GM23338 (cell line): ENCODE measurements at regions not wholly inside any gene's neighbourhood (a gene's known extent, or its start where the extent isn't known, plus 50 kb on each side); places are given as distances from the start of the nearest gene placed in this dataset.

Source experiments
- CREB1 ChIP-seq: fragments of 250-450 bp; sonication (Bioruptor Pico); IDR thresholded peaks from 2 replicates; pipeline ENCODE4 v1.5.0; 2020; ENCODE audit warnings: low read depth, mild to moderate bottlenecking, moderate library complexity
- EZH2 ChIP-seq: fragments of 200-600 bp; sonication (generic); IDR thresholded peaks from one replicate; pipeline ENCODE4 v1.8.0; 2017; ENCODE audit warnings: antibody characterized with exemption, mild to moderate bottlenecking, low read depth; ENCODE audit not compliant: unreplicated experiment
- EZH2phosphoT487 ChIP-seq: fragments of 200-600 bp; sonication (generic); IDR thresholded peaks from one replicate; pipeline ENCODE4 v1.8.1; 2018; ENCODE audit warnings: antibody characterized with exemption; ENCODE audit not compliant: unreplicated experiment
- JUNB ChIP-seq: IDR thresholded peaks from one replicate; pipeline ENCODE4 v1.6.1; 2016; ENCODE audit warnings: antibody characterized with exemption; ENCODE audit not compliant: unreplicated experiment
- NANOG ChIP-seq: IDR thresholded peaks from 2 replicates; pipeline ENCODE4 v1.6.1; 2016; ENCODE audit warnings: antibody characterized with exemption, borderline replicate concordance
- POLR2AphosphoS5 ChIP-seq: IDR thresholded peaks from 2 replicates; pipeline ENCODE4 v1.6.1; 2016; ENCODE audit warnings: antibody characterized with exemption, low read depth
- STAT1 ChIP-seq: IDR thresholded peaks from one replicate; pipeline ENCODE4 v1.6.1; 2016; ENCODE audit warnings: antibody characterized with exemption; ENCODE audit not compliant: unreplicated experiment
- ZNF114 ChIP-seq: fragments of 250-450 bp; sonication (Bioruptor Pico); IDR thresholded peaks from 2 replicates; pipeline ENCODE4 v1.5.0; 2020; ENCODE audit warnings: mild to moderate bottlenecking, moderate library complexity
- ZNF331 ChIP-seq: fragments of 250-450 bp; sonication (Bioruptor Pico); IDR thresholded peaks from 2 replicates; pipeline ENCODE4 v1.5.0; 2020; ENCODE audit warnings: low read depth, mild to moderate bottlenecking, moderate library complexity
- TF ChIP-seq, protein P1 (sequence below), 2 experiments: fragments of 200-600 bp in 1 of 2; sonication (generic) in 1 of 2; conservative IDR thresholded peaks; 2 replicates each; pipeline versions ENCODE4 v1.5.1 to v1.6.1; 2016 to 2017; ENCODE audit warnings: antibody characterized with exemption in 2 of 2, low read depth in 2 of 2, mild to moderate bottlenecking in 2 of 2, moderate library complexity in 1 of 2
- TF ChIP-seq, protein P2 (sequence below): IDR thresholded peaks from one replicate; pipeline ENCODE4 v1.6.1; 2018; ENCODE audit warnings: antibody characterized with exemption; ENCODE audit not compliant: unreplicated experiment
- TF ChIP-seq, protein P3 (sequence below): IDR thresholded peaks from 2 replicates; pipeline ENCODE4 v1.6.1; 2016; ENCODE audit warnings: antibody characterized with exemption
- TF ChIP-seq, protein P4 (sequence below): fragments of 250-450 bp; sonication (Bioruptor Pico); IDR thresholded peaks from 2 replicates; pipeline ENCODE4 v1.5.0; 2020; ENCODE audit warnings: mild to moderate bottlenecking, moderate library complexity

DNA sequence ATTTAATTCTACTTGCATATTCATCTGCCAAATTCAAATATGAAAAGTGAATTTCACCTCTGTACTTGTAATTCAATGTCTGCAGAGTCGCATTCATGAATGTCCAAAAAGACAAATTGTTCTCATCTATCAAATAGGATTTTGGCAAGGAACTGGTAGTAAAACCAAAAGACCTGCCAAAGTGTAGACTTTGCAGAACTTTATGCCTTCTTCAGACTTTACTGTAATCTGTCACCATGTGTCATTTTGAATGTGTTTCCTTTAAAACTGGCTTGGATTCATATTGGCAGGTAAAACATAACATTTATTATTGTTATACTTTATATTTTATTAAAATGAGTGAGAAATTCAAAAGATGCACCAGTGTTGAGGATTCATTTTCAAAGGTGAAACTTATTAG is 701.9 kb upstream of the LINC00305 start:
- TF ChIP-seq, protein P1, sequence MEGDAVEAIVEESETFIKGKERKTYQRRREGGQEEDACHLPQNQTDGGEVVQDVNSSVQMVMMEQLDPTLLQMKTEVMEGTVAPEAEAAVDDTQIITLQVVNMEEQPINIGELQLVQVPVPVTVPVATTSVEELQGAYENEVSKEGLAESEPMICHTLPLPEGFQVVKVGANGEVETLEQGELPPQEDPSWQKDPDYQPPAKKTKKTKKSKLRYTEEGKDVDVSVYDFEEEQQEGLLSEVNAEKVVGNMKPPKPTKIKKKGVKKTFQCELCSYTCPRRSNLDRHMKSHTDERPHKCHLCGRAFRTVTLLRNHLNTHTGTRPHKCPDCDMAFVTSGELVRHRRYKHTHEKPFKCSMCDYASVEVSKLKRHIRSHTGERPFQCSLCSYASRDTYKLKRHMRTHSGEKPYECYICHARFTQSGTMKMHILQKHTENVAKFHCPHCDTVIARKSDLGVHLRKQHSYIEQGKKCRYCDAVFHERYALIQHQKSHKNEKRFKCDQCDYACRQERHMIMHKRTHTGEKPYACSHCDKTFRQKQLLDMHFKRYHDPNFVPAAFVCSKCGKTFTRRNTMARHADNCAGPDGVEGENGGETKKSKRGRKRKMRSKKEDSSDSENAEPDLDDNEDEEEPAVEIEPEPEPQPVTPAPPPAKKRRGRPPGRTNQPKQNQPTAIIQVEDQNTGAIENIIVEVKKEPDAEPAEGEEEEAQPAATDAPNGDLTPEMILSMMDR (conservative IDR thresholded peaks at IDR 0.05; ENCODE audit: low read depth in 2 of 2): no peak
- TF ChIP-seq POLR2AphosphoS5: no peak
- no peak for TF ChIP-seq EZH2
- TF ChIP-seq CREB1 (CRISPR knock-in tag): no peak
- TF ChIP-seq EZH2phosphoT487: no peak
- no peak for TF ChIP-seq ZNF331 (CRISPR knock-in tag)
- TF ChIP-seq, protein P2, sequence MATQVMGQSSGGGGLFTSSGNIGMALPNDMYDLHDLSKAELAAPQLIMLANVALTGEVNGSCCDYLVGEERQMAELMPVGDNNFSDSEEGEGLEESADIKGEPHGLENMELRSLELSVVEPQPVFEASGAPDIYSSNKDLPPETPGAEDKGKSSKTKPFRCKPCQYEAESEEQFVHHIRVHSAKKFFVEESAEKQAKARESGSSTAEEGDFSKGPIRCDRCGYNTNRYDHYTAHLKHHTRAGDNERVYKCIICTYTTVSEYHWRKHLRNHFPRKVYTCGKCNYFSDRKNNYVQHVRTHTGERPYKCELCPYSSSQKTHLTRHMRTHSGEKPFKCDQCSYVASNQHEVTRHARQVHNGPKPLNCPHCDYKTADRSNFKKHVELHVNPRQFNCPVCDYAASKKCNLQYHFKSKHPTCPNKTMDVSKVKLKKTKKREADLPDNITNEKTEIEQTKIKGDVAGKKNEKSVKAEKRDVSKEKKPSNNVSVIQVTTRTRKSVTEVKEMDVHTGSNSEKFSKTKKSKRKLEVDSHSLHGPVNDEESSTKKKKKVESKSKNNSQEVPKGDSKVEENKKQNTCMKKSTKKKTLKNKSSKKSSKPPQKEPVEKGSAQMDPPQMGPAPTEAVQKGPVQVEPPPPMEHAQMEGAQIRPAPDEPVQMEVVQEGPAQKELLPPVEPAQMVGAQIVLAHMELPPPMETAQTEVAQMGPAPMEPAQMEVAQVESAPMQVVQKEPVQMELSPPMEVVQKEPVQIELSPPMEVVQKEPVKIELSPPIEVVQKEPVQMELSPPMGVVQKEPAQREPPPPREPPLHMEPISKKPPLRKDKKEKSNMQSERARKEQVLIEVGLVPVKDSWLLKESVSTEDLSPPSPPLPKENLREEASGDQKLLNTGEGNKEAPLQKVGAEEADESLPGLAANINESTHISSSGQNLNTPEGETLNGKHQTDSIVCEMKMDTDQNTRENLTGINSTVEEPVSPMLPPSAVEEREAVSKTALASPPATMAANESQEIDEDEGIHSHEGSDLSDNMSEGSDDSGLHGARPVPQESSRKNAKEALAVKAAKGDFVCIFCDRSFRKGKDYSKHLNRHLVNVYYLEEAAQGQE: no peak
- no peak for TF ChIP-seq NANOG
- no peak for TF ChIP-seq STAT1
- TF ChIP-seq JUNB: no peak
- TF ChIP-seq, protein P3, sequence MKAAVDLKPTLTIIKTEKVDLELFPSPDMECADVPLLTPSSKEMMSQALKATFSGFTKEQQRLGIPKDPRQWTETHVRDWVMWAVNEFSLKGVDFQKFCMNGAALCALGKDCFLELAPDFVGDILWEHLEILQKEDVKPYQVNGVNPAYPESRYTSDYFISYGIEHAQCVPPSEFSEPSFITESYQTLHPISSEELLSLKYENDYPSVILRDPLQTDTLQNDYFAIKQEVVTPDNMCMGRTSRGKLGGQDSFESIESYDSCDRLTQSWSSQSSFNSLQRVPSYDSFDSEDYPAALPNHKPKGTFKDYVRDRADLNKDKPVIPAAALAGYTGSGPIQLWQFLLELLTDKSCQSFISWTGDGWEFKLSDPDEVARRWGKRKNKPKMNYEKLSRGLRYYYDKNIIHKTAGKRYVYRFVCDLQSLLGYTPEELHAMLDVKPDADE: no peak
- TF ChIP-seq ZNF114: no peak
- TF ChIP-seq, protein P4, sequence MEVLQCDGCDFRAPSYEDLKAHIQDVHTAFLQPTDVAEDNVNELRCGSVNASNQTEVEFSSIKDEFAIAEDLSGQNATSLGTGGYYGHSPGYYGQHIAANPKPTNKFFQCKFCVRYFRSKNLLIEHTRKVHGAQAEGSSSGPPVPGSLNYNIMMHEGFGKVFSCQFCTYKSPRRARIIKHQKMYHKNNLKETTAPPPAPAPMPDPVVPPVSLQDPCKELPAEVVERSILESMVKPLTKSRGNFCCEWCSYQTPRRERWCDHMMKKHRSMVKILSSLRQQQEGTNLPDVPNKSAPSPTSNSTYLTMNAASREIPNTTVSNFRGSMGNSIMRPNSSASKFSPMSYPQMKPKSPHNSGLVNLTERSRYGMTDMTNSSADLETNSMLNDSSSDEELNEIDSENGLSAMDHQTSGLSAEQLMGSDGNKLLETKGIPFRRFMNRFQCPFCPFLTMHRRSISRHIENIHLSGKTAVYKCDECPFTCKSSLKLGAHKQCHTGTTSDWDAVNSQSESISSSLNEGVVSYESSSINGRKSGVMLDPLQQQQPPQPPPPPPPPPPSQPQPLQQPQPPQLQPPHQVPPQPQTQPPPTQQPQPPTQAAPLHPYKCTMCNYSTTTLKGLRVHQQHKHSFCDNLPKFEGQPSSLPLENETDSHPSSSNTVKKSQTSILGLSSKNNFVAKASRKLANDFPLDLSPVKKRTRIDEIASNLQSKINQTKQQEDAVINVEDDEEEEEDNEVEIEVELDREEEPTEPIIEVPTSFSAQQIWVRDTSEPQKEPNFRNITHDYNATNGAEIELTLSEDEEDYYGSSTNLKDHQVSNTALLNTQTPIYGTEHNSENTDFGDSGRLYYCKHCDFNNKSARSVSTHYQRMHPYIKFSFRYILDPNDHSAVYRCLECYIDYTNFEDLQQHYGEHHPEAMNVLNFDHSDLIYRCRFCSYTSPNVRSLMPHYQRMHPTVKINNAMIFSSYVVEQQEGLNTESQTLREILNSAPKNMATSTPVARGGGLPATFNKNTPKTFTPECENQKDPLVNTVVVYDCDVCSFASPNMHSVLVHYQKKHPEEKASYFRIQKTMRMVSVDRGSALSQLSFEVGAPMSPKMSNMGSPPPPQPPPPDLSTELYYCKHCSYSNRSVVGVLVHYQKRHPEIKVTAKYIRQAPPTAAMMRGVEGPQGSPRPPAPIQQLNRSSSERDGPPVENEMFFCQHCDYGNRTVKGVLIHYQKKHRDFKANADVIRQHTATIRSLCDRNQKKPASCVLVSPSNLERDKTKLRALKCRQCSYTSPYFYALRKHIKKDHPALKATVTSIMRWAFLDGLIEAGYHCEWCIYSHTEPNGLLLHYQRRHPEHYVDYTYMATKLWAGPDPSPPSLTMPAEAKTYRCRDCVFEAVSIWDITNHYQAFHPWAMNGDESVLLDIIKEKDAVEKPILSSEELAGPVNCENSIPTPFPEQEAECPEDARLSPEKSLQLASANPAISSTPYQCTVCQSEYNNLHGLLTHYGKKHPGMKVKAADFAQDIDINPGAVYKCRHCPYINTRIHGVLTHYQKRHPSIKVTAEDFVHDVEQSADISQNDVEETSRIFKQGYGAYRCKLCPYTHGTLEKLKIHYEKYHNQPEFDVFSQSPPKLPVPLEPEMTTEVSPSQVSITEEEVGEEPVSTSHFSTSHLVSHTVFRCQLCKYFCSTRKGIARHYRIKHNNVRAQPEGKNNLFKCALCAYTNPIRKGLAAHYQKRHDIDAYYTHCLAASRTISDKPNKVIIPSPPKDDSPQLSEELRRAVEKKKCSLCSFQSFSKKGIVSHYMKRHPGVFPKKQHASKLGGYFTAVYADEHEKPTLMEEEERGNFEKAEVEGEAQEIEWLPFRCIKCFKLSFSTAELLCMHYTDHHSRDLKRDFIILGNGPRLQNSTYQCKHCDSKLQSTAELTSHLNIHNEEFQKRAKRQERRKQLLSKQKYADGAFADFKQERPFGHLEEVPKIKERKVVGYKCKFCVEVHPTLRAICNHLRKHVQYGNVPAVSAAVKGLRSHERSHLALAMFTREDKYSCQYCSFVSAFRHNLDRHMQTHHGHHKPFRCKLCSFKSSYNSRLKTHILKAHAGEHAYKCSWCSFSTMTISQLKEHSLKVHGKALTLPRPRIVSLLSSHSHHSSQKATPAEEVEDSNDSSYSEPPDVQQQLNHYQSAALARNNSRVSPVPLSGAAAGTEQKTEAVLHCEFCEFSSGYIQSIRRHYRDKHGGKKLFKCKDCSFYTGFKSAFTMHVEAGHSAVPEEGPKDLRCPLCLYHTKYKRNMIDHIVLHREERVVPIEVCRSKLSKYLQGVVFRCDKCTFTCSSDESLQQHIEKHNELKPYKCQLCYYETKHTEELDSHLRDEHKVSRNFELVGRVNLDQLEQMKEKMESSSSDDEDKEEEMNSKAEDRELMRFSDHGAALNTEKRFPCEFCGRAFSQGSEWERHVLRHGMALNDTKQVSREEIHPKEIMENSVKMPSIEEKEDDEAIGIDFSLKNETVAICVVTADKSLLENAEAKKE (CRISPR knock-in tag): no peak
